Left renal pelvis (tissue), 4 donors: ENCODE measurements at regions not wholly inside any gene's neighbourhood (a gene's known extent, or its start where the extent isn't known, plus 50 kb on each side); places are given as distances from the start of the nearest gene placed in this dataset.

Experiments
- DNase-seq, 4 donors: peaks; one replicate each; pipeline ENCODE4 v3.0.0-alpha.2; 2013; ENCODE audit warnings: low read depth in 4 of 4, low spot score in 3 of 4

GRCh38 chr12:19006626-19007137 is 122.9 kb upstream of the PLEKHA5 start:
- no peak for DNase-seq

DNA sequence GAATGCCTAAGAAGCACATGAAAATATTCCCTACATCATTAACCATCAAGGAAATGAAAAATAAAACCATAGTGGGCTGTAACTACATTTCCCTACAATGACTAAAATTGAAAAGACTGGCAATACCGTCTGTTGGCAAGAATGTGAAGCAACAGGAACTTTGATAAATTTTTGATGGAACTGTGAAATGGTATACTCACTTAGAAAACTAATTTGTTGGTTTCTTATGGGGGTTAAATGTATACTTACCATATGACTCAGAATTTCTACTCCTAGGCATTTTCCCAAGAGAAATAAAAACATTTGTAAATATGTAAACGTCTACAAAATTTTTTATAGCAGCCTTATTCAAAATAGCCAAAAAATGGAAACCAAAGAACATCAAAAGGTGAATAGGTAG is 121.4 kb upstream of the PLEKHA5 start:
- DNase-seq: no peak

DNA sequence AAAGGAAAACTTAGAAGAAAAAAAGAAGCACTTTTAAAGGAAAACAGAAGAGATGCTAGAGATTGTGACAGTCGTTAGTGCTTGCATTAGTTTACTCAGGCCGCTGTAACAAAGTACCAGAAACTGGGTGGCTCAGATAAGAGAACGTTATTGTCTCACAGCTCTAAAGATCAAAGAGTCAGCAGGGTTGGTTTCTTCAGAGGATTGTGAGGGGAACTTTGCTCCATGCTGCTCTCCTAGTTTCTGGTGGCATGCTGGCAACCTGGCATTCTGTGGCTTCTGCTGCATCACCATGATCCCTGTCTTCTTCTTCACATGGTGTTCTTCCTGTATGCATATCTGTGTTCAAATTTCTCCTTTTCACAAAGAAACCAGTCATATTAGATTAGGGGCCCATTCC is 119.4 kb upstream of the PLEKHA5 start:
- no peak for DNase-seq

- DNase-seq: no peak
Measured at GRCh38 chr12:19010726-19011125, 118.8 kb upstream of the PLEKHA5 start.

DNA sequence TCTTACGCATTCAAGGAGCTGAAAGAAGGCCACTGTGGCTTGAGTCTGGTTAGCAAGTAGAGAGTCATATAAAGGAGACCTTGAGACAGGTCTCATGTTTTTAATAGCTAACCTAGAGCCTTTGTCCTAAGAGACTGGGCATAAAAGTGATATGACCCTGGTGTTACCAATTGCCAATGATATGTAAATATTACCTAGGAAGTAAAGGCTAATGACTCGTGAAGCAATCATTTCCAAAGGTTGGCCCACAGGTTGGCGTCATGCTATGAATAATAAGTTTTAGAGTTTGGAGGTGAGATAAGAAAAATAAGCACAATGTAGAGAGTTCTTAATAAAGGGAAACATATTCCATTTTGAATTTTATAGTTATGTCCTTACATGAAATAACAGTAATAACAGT is 116.6 kb upstream of the PLEKHA5 start:
- no peak for DNase-seq

DNA sequence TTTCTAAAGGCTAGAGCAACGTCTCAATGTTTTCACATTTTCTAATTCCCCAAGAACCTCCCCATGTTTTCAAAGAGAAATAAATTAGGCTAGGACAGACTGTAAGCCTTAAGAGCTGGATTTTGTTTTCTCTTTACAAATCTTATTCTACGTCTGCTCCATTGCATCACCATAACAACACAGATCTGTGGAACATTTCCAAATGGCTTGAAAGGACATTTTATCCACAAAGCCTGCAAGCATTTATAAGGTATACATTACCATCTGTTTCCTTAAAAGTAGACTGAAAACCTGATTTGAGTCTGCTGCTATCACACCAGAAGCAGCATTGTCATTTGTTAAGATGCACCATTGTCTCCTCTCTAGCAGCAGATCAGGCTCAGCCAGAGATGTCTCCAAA is 115.3 kb upstream of the PLEKHA5 start:
- DNase-seq: no peak

DNA sequence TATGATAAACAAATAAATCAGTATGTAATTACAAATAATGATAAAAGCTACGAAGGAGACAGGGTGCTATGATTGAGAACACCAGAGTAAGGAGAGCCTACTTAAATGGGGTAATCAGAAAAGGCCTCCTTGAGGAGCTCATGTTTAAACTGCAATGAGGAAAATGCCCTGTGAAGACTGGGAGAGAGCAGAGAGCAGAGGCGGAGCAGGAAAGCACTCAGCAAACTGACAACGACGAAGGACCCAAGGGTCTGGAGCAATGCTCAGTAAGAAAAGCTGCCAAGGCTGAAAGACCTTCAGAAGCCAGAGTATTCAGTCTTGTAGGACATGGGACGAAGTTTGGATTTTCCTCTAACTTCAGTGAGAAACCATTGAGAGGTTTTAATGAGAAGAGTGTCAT is 114.2 kb upstream of the PLEKHA5 start:
- DNase-seq: no peak

GRCh38 chr12:19018302-19018970 is 111.1 kb upstream of the PLEKHA5 start:
- DNase-seq: no peak

- DNase-seq: no peak
Measured at GRCh38 chr12:19021240-19021639, 108.3 kb upstream of the PLEKHA5 start.

- no peak for DNase-seq
Measured at GRCh38 chr12:19021646-19022045, 107.9 kb upstream of the PLEKHA5 start.

DNA sequence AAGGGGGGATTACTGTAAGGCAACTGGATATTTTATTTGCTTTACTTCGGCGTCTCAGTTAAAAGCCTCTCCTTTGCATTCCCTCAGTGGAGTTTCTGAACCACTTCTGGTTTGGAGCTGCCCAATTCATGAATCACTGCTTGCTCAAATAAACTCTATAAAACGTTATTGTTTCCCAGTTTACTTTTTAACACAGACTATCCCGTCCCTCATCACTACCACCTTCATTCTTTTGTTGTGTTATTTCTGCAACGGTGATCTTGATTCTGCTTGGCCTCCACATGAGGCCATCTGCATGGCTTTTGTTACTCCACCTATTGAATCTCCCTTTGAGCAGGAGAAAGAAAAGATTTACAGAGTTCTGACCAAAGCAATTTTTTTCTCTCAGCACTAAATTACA is 104.0 kb upstream of the PLEKHA5 start:
- no peak for DNase-seq

DNA sequence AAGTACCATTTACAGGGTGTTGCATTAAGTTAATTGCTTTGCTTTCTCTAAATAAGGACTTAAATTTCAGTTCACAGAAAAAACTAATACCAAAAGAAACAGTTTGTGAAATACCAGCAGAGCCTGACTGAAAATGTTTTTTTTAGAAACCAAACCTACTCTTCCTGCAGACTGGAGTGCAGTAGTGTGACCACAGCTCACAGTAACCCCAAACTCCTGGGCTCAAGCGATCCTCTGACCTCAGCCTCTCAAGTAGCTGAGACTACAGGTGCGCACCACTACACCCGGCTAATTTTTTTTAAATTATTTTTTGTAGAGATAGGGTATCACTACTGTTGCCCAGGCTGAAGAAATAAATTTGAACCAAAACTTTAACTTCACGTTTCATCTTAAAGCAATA is 103.5 kb upstream of the PLEKHA5 start:
- DNase-seq: no peak

DNA sequence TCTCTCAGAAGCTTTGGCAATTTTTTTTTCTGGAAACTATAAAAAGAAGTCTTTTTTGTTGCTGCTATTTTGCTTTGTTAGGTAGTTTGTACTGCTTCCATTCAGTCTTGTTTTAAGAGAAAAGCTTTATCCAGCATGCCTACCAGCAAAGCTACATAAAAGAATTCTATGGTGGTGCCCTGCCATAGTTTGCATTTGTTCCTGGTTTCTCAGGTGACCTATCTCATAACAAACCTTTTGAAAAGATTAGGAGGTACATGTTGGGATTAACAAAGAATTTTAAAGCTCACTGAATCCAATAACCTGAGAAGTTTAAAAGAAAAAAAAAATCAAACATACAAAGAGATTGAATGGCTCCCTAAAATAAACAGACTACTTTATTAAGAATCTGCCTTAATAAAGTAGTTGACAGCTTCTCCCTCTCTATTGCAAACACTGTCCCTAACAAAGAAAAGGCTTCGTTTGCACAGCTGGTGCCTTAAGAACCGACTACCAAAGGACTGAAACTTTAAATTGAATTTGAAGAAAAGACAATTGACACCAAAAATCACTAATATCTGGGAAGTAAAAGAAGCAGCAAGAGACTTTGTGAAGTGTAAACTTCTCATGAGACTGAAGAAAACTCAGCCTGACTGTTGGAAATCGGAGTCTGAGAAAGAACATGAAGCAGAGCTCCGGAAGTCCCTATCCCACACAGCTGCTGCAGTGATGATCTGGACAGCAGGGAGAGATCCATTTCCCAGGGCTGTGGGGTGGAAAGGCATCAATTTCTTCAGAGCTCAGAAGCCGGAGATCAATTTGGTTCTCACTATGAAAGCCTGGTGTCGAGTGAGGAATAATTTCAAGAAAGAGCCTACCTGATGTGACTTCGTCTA is 102.7 kb upstream of the PLEKHA5 start:
- no peak for DNase-seq

GRCh38 chr12:19030180-19030579 is 99.4 kb upstream of the PLEKHA5 start:
- no peak for DNase-seq

GRCh38 chr12:19030603-19031002 is 98.9 kb upstream of the PLEKHA5 start:
- DNase-seq: no peak

GRCh38 chr12:19031032-19031431 is 98.5 kb upstream of the PLEKHA5 start:
- DNase-seq: no peak

- no peak for DNase-seq
Measured at GRCh38 chr12:19032826-19033225, 96.7 kb upstream of the PLEKHA5 start.

DNA sequence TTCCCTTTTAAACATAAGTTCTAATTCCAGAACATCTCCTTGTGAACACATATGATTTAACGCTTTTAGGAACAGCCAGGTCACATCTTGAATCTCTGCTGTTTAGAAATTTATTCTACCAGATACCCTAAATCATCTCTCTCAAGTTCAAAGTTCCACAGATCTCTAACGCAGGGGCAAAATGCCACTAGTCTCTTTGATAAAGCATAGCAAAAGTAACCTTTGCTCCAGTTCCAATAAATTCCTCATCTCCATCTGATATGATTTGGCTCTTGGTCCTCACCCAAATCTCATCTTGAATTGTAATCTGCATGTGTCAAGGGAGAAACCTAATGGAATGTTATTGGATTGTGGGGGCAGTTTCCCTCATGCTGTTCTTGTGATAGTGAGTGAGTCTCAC is 96.3 kb upstream of the PLEKHA5 start:
- no peak for DNase-seq

- no peak for DNase-seq
Measured at GRCh38 chr12:19034937-19035336, 94.6 kb upstream of the PLEKHA5 start.

- no peak for DNase-seq
Measured at GRCh38 chr12:19035536-19035935, 94.0 kb upstream of the PLEKHA5 start.

GRCh38 chr12:19036673-19037357 is 92.7 kb upstream of the PLEKHA5 start:
- no peak for DNase-seq
